GM13976 (cell line): ENCODE measurements at regions not wholly inside any gene's neighbourhood (a gene's known extent, or its start where the extent isn't known, plus 50 kb on each side); places are given as distances from the start of the nearest gene placed in this dataset.

Source experiments
- DNase-seq: peaks from one replicate; pipeline ENCODE4 v3.0.0; 2012; ENCODE audit warnings: low spot score
- in situ Hi-C: fragments of 300-500 bp; cut with MboI; formaldehyde crosslinking; loops from one replicate; pipeline ENCODE4 v1.12.0; 2022; ENCODE audit warnings: low sequenced_read_pairs, mixed read lengths, inconsistent platforms; ENCODE audit not compliant: unreplicated experiment
- TF ChIP-seq, protein P1 (sequence below): IDR thresholded peaks from 2 replicates; pipeline ENCODE4 v1.5.1; 2012; ENCODE audit warnings: borderline replicate concordance, mild to moderate bottlenecking; ENCODE audit not compliant: insufficient read depth; ENCODE audit errors: extremely low read depth, missing control alignments, control extremely low read depth

DNA sequence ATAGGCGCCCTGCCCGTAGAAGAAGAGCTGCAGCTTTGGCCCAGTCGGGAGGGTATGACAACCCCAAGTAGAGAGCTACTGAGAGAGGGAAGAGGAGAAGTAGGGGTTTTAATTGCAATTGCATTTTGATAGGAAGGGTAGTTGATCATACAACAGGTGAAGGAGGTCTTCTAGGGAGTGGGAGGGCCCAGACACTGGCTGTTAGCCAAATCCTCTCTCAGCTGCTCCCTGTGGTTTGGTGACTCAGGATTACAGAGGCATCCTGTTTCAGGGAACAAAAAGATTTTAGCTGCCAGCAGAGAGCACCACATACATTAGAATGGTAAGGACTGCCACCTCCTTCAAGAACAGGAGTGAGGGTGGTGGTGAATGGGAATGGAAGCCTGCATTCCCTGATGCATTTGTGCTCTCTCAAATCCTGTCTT is 408.9 kb upstream of the THBS1 start:
- in situ Hi-C loops, result no loop called here
- no peak for DNase-seq
- TF ChIP-seq, protein P1, sequence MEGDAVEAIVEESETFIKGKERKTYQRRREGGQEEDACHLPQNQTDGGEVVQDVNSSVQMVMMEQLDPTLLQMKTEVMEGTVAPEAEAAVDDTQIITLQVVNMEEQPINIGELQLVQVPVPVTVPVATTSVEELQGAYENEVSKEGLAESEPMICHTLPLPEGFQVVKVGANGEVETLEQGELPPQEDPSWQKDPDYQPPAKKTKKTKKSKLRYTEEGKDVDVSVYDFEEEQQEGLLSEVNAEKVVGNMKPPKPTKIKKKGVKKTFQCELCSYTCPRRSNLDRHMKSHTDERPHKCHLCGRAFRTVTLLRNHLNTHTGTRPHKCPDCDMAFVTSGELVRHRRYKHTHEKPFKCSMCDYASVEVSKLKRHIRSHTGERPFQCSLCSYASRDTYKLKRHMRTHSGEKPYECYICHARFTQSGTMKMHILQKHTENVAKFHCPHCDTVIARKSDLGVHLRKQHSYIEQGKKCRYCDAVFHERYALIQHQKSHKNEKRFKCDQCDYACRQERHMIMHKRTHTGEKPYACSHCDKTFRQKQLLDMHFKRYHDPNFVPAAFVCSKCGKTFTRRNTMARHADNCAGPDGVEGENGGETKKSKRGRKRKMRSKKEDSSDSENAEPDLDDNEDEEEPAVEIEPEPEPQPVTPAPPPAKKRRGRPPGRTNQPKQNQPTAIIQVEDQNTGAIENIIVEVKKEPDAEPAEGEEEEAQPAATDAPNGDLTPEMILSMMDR, result no peak

DNA sequence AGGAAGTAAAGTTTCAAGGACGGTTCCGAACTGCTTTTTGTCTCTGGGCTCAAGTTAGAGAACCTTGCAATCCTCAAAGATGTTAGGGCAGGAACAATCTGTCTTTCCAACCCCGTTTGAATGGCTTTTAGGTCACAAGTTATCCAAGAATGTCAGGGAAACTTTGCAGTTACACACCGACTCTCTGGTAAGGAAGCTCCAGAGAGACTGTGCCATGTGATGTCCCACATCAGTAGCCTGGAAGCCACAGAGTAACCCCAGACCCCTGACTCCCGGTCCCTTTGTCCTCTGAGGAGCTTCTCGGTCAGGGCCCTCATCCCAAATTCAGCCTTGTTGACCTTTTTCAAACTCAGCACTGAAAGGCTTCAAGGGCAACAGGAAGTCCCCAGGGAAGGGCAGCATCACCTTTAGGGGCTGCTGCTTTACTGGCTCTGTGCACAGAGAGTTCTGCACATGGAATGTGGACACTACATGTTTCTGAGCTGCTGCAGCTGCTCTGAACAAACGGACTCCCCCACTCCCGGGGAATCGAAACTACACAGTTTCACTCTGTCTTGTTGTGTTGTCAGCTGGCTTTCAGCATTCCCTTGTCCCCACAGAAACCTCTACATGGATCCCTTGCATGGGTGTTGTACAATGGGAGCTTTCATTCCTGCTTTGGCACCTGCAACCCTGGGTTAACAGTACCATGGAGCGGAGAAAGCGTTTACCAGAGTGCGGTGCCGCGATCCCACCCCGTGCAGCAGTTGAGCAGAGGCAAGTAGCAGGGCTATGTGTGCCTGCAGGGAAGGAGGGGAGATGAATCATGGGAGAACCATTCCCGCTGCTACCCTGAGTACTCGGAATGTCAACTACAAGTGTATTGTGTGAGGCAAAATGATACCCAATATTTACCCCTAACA is 408.2 kb upstream of the THBS1 start:
- TF ChIP-seq, protein P1, result no peak
- DNase-seq, result no peak
- in situ Hi-C loops, result no loop called here

DNA sequence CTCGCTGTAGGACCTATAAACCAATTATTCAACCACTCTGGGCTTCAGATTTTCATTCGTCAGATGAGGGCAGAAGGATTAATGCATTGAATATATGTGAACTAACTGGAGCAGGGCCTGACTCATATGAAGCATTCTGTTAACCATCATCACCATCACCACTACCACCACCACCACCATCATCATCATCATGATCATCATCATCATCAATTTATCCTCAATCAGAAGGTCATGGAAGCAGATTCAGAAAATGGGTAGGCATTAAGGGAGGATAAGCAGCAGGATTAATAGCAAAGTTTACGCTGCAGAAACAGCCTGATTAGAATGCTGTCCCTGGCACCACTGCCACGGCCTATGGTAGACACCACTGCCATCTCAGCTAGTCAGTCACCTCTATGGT is 407.5 kb upstream of the THBS1 start:
- TF ChIP-seq, protein P1, result no peak
- in situ Hi-C loops, result no loop called here
- DNase-seq, result no peak

GRCh38 chr15:39174332-39174731 is 406.5 kb upstream of the THBS1 start:
- TF ChIP-seq, protein P1, result no peak
- in situ Hi-C loops, result no loop called here

DNA sequence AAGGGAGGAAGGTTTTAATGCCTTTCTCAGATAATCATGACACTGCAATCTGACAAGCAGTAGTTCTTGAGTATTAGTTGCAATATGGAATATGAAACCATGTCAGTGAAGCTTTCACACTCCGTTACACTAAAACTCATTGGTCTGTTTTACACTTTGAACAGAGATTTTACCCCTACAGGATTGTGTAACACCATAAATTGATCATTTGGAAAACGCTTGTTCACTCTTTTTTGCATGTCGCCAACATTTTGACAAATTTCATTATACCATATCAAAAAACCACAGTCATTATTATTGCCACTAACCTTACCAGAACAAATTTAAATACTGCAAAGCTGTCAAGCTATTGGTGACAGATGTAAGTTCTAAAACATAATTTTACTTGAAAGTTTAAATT is 404.8 kb upstream of the THBS1 start:
- TF ChIP-seq, protein P1, result no peak
- in situ Hi-C loops, result no loop called here
- no peak for DNase-seq

More at GRCh38 chr15:39174332-39174731, 406.5 kb upstream of the THBS1 start:
- no peak for DNase-seq

GRCh38 chr15:39177561-39177960 is 403.3 kb upstream of the THBS1 start:
- in situ Hi-C loops, result no loop called here
- no peak for DNase-seq
- TF ChIP-seq, protein P1, result no peak
